ENCODE measurements at regions not wholly inside any gene's neighbourhood (a gene's known extent, or its start where the extent isn't known, plus 50 kb on each side); places are given as distances from the start of the nearest gene placed in this dataset.

DNA sequence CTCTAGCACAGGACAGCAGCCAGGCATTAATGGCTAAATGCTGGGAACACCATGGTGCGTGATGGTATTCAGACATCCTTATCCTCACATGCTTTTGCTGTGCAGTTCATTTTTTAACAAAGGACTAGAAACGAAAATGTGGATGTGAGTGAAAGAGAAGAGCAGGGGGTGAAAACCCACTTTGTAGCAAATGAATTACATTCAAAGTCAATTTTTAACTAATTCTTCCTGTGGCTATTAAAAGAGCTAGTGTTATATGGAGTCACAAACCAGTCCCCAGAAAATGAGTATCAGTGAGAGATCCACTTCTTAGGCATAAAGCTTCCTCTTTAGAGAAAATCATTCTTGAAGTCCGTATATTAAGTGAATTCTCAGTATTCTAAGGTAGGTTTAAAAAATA, 592.0 kb upstream of the LMO3 start:
- DNase-seq (ENCODE audit: low read depth) = no peak
- H3K4me3 ChIP-seq (ENCODE audit: low read depth, low read length) = no peak overlapping the region
- TF ChIP-seq MYC (IDR thresholded peaks at IDR 0.05; ENCODE audit: low read depth, low read length) (no peak), POLR2A (IDR thresholded peaks at IDR 0.05; ENCODE audit: extremely low read depth, insufficient read length) (no peak)
- TF ChIP-seq, protein P1, sequence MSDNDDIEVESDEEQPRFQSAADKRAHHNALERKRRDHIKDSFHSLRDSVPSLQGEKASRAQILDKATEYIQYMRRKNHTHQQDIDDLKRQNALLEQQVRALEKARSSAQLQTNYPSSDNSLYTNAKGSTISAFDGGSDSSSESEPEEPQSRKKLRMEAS (IDR thresholded peaks at IDR 0.05; ENCODE audit: low read depth, low read length) = no peak
- TF ChIP-seq, protein P2, sequence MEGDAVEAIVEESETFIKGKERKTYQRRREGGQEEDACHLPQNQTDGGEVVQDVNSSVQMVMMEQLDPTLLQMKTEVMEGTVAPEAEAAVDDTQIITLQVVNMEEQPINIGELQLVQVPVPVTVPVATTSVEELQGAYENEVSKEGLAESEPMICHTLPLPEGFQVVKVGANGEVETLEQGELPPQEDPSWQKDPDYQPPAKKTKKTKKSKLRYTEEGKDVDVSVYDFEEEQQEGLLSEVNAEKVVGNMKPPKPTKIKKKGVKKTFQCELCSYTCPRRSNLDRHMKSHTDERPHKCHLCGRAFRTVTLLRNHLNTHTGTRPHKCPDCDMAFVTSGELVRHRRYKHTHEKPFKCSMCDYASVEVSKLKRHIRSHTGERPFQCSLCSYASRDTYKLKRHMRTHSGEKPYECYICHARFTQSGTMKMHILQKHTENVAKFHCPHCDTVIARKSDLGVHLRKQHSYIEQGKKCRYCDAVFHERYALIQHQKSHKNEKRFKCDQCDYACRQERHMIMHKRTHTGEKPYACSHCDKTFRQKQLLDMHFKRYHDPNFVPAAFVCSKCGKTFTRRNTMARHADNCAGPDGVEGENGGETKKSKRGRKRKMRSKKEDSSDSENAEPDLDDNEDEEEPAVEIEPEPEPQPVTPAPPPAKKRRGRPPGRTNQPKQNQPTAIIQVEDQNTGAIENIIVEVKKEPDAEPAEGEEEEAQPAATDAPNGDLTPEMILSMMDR (IDR thresholded peaks at IDR 0.05; ENCODE audit: low read depth, low read length) = no peak

DNA sequence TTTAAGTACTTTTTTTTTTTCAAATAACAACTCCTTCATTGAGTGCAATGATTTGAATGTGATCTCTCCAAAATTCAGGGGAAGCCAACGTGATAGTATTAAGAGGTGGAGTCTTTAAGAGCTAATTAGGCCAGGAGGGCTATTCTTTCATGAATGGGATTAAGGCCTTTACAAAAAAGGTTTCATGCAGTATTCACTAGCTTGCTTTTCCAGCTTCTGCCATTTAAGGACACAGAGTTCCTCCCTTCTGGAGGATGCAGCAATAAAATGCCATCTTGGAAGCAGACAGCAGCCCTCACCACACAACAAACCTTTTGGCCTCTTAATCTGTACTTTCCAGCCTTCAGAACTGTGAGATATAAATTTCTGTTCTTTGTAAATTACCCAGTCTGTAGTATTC, 586.8 kb upstream of the LMO3 start:
- no peak overlapping the region for H3K4me3 ChIP-seq (ENCODE audit: low read depth, low read length)
- DNase-seq (ENCODE audit: low read depth) = no peak
- TF ChIP-seq, protein P1 (IDR thresholded peaks at IDR 0.05; ENCODE audit: low read depth, low read length) = no peak
- TF ChIP-seq POLR2A (IDR thresholded peaks at IDR 0.05; ENCODE audit: extremely low read depth, insufficient read length) = no peak

DNA sequence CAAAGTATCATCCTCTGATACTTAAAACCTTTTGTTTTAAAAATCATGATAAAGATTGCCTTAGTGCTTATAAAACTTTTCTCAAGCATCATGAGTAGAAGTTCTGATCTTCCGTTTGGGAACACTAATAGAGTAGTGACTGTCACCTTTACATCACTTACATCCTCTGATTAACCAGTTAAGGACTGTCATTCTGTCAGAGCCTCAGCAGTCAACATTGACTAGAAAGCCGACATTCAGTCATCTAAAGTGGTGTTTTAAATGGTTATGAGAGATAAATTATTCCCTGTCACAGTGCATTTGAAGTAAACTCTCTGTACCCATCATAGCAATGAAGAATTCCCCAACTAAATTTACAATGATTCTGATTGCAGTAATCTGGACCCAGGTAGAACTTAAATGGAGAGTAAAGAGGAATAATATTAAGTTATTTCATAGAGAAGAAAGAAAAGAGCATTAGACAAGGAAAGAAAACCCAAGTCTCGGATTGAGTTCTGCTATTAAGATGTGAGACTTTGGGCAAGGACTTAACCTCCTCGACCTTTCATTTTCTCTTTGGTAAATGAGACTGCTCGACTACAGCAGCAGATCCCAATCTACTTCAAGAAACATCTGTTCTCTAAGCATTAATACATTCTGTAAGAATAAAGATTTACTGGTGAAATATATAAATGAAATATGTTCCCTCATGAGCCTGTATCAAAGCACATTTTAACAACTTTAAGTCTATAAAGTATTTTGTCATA, 563.9 kb upstream of the LMO3 start:
- DNase-seq (ENCODE audit: low read depth) = no peak
- TF ChIP-seq MYC (IDR thresholded peaks at IDR 0.05; ENCODE audit: low read depth, low read length) = no peak
- TF ChIP-seq, protein P2 (IDR thresholded peaks at IDR 0.05; ENCODE audit: low read depth, low read length) = no peak
- TF ChIP-seq POLR2A (IDR thresholded peaks at IDR 0.05; ENCODE audit: extremely low read depth, insufficient read length) = no peak
- TF ChIP-seq, protein P1 (IDR thresholded peaks at IDR 0.05; ENCODE audit: low read depth, low read length) = no peak
- no peak overlapping the region for H3K4me3 ChIP-seq (ENCODE audit: low read depth, low read length)

DNA sequence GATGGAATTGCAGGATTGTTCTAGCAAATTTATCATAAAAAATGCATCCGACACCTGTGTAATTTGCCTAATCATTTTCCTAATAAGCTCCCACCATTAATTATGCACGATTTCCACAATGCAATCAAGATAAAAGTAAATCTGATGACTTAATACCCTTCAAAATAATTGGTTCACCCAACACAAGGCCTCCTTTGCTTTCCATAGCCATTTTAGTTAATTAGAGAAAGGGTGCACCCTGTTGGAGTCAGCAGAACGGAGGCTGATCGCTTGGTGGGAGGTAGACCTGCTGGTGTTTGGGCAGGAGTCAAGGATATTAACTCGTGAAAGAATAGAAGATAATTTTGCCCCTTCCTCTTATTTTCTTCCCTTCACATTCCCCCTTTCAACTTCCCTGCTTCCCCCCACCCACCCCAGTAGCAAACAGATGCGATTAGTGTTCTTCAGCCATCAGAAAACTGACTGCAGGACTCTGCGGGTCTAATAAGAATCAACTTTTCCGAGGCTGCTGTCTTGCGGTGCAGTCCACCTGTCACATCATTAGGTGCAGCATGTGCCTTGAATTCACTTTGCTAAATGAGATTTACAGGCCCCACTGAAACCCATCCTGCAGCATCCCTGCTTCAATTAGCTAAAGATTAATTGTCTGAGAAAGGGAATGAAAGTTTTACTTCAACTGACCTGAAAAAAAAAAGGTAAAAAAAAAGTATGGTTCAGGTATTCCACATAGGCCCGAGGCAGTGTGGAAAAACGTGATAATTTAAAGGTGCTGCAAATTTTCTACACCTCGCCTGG, 553.7 kb upstream of the LMO3 start:
- TF ChIP-seq POLR2A (IDR thresholded peaks at IDR 0.05; ENCODE audit: extremely low read depth, insufficient read length) = no peak
- TF ChIP-seq MYC (IDR thresholded peaks at IDR 0.05; ENCODE audit: low read depth, low read length) = no peak
- TF ChIP-seq, protein P2 (IDR thresholded peaks at IDR 0.05; ENCODE audit: low read depth, low read length) = no peak
- TF ChIP-seq, protein P1 (IDR thresholded peaks at IDR 0.05; ENCODE audit: low read depth, low read length) = no peak
- no peak for DNase-seq (ENCODE audit: low read depth)
- no peak overlapping the region for H3K4me3 ChIP-seq (ENCODE audit: low read depth, low read length)

DNA sequence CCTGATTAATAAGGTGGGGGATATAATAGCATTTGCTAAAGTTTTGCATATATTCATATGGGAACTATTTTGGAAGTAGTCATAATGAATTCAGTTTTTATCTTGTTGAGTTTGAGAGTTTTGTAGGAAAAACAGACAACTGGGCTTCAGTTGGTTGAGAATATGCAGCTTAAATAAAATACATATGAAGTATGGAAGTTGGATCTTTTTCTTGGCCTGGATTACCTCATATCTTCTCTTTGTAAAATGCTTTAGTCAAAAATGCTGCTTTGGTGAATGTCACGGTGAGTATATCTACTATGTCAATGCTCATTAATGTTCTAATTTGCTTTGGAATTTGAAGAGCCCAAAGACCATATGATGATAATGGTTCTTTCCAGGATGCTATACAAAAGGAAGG, 552.2 kb upstream of the LMO3 start:
- TF ChIP-seq POLR2A (IDR thresholded peaks at IDR 0.05; ENCODE audit: extremely low read depth, insufficient read length) (no peak), MYC (IDR thresholded peaks at IDR 0.05; ENCODE audit: low read depth, low read length) (no peak)
- TF ChIP-seq, protein P1 (IDR thresholded peaks at IDR 0.05; ENCODE audit: low read depth, low read length) = no peak
- TF ChIP-seq, protein P2 (IDR thresholded peaks at IDR 0.05; ENCODE audit: low read depth, low read length) = no peak
- no peak overlapping the region for H3K4me3 ChIP-seq (ENCODE audit: low read depth, low read length)
- no peak for DNase-seq (ENCODE audit: low read depth)

DNA sequence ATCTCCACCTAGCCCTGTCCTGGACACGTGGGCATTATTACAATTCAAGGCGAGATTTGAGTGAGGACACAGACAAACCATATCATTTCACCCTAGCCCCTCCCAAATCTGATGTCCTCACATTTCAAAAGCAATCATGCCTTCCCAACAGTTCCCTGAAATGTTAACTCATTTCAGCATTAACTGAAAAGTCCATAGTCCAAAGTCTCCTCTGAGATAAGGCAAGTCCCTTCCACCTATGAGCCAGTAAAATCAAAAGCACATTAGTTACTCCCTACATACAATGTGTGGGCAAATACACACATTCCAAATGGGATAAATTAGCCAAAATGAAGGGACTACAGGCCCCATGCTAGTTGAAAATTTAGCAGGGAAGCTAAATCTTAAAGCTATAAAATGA, 546.0 kb upstream of the LMO3 start:
- H3K4me3 ChIP-seq (ENCODE audit: low read depth, low read length) = no peak overlapping the region
- DNase-seq (ENCODE audit: low read depth) = no peak
- TF ChIP-seq, protein P2 (IDR thresholded peaks at IDR 0.05; ENCODE audit: low read depth, low read length) = no peak
- no peak for TF ChIP-seq POLR2A (IDR thresholded peaks at IDR 0.05; ENCODE audit: extremely low read depth, insufficient read length)
- TF ChIP-seq MYC (IDR thresholded peaks at IDR 0.05; ENCODE audit: low read depth, low read length) = no peak
- TF ChIP-seq, protein P1 (IDR thresholded peaks at IDR 0.05; ENCODE audit: low read depth, low read length) = no peak

Measured in NB4 (cell line).